HG02885 (cell line): ENCODE measurements at regions not wholly inside any gene's neighbourhood (a gene's known extent, or its start where the extent isn't known, plus 50 kb on each side); places are given as distances from the start of the nearest gene placed in this dataset.

Experiments used
- ATAC-seq: cut with Tn5 transposase; IDR thresholded peaks from one replicate; pipeline ENCODE4 v1.9.1; 2021; ENCODE audit warnings: mild to moderate bottlenecking; ENCODE audit not compliant: unreplicated experiment, poor library complexity

DNA sequence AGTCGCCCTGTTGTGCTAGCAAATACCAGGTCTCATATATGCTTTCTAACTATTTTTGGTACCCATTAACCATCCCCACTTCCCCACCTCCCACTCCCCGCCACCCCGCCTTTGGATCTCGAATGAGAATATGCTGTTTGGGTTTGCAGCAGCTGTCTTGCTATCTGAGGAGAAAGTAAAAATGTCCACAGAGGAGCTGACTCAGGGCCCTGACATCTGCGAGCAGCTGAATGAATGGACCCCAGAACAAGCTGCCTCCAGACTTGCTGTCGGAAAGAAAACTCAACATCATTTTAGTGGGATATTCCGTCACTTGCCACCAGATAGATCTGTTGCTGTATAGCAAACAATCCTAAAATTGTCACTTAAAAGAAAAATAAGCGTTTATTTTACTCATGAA, 103.7 kb downstream of the LINC00237 start:
- no peak for ATAC-seq

- no peak for ATAC-seq
Measured at GRCh38 chr20:20993372-20993771, 112.8 kb downstream of the LINC00237 start.

DNA sequence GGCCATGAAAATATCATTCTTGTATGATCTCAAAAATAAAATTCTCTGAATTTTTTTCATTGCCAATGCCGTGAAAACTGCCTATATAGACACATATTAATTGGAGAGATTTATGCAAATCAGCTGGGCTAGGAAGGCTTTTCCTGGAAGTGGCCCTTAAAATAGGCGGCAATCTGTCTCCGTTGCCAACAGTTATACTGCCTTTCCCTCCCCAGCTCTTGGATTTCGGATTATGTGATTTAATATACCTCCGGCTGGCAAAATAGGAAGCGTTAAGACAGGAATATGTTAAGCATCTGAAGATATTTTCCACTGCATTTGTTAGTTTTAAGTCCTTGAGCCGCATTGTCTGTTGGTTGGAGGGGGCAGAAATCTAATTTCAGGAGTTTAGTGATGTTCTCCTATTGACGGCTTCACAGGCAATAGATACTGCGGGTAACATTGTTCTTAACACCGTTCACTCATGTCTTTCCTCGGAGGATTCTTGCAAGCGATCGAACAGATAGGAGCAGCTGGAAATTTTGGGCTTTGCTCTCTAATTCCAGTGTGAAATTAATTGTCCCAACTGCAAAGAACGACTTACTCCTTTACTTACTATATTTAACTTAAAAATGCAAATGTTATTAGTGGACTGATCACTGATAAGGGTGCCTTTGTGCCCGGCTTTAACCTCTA, 113.3 kb downstream of the LINC00237 start:
- no peak for ATAC-seq

GRCh38 chr20:20992277-20992676, 113.9 kb downstream of the LINC00237 start:
- no peak for ATAC-seq

DNA sequence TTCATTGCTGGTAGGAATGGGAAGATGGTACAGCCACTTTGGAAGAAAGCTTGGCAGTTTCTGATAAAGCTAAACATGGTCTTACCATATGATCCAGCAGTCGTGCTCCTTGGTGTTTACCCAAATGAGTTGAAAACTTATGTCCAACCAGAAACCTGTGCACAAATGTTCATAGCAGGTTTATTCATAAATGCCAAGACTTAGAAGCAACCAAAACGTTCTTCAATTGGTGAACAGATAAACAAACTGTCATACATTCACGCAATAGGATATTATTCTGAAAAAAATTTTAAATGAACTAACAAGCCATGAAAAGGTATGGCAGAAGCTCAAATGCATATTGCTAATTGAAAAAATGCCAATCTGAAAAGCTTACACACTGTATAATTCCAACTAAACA, 117.1 kb downstream of the LINC00237 start:
- ATAC-seq, result no peak

DNA sequence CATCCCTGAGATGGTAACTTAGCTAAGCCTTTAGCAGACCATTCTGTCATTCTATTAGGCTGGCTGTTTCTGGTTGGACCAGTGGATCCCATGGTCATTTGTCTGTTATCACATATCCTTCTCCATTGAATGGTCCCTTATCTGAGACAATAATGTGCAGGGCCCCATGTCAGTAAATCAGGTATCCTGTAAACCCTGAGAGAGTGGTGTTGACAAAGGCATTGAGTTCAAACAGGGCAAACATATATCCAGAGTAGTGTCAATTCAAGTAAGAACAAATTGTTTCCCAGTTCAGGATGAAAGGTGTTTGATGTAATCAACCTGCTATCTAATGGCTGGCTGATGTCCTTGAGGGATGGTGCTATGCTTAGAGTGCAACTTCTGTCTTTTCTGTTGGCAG, 126.2 kb downstream of the LINC00237 start:
- no peak for ATAC-seq

DNA sequence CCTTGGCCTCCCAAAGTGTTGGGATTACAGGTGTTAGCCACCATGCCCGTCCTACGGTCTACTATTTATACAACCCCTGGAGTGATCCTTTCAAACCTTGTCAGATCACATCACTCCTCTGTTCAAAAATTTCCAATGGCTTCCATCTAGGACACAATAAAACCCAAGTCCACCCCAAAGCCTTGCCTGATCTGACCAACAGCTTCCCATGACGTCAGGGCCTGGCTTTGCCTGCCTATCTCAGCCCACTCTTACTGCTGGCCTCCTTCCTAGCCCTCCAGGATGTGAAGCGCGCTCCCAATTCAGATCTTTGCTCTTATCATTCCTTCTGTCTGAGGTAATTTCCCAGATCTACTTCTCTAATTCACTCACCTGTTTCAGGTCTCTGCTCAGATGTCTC, 128.4 kb downstream of the LINC00237 start:
- ATAC-seq, result no peak

- ATAC-seq, result no peak
Measured at GRCh38 chr20:20972490-20972889, 133.7 kb downstream of the LINC00237 start.

GRCh38 chr20:20971810-20972209, 134.3 kb downstream of the LINC00237 start:
- ATAC-seq, result no peak

DNA sequence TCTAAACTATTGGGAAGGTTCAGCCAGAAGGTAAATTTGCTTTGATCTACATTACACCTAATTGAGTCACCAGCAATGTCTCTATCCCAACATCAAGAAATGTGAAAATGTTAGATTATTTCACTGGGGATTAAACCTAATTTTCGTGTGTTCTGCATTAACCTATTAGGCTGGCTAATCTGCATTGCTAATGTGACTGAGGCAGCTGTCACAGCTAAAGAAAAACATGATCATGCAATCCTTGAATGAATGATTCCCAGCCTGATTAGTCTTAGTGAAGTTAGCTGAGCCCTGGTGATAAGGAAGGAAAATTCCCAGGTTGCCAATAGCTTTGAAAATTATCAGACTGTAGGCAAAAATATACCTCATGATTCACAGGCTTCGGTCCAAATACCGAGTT, 135.3 kb downstream of the LINC00237 start:
- no peak for ATAC-seq

DNA sequence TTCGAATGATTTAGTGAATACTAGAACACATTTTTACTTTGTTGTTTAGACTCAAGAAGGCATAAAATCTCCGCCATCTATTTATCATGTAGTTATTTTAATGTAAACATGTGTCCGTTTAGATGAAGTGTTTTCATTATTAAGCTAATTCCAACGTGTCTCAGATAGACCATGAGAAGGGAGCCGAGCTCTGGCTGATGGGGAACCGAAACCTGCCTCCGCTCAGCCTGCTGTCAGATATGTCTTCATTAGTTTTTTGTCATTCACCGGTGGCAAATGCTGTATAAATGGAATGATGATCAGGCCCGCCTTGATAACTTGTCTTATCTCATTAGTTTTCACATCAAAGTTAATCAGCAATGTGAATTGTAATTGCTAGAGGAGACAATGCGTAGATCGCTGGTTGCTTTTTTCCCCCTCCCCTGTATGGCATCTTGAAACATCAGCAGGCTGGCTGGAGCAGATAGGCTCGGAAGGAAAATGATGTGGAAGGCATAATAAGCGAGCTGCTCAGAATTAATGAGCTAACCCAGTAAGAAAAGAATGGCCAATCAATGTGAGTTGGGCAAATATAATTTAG, 136.4 kb downstream of the LINC00237 start:
- no peak for ATAC-seq

DNA sequence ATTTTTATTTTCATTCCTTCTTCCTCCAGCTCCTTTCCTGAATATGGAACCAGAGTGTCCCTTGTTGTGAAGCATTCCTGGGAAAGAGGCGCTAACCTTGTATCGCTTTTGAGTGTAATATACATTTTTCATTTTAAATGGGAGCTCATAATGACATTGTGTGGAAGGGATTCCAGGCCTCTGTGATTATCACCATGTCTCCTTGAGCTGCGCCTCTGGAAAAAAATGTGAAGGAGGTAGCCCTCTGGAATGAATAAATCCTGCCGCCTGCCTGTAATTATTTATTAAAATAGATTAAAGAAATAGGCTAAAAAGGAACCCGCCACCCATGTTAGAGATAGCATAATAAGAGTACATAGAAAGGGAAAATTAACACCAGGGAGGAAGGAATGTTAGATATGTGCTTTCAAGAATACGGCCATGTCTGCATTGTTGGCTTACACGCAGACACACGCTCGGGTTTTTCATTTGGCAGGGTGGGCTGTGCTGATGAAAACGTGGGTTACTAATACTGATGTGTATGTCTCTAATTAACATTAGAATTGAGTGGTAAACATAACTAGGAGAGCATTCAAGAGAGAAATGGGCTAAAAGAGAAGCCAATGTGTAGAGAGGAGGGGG, 138.5 kb downstream of the LINC00237 start:
- ATAC-seq, result no peak

DNA sequence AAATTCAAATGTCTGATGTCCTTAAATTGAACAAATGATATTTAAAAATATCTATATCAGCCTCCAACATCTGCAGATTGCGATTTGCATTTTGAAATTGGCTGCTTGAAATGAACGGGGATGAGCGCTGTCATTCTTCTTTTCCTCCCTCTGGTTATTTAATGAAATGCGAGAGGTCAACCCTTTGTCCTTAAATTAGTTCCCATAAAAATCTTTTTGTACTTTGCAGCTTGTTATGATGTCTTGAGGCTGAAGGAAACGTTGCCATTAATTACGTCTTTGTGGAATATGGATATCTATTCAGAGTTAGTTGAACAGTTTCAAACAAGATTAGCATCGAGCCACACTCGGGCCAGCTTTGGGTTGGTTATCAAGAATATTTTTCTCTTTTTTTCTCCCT, 140.0 kb downstream of the LINC00237 start:
- no peak for ATAC-seq

DNA sequence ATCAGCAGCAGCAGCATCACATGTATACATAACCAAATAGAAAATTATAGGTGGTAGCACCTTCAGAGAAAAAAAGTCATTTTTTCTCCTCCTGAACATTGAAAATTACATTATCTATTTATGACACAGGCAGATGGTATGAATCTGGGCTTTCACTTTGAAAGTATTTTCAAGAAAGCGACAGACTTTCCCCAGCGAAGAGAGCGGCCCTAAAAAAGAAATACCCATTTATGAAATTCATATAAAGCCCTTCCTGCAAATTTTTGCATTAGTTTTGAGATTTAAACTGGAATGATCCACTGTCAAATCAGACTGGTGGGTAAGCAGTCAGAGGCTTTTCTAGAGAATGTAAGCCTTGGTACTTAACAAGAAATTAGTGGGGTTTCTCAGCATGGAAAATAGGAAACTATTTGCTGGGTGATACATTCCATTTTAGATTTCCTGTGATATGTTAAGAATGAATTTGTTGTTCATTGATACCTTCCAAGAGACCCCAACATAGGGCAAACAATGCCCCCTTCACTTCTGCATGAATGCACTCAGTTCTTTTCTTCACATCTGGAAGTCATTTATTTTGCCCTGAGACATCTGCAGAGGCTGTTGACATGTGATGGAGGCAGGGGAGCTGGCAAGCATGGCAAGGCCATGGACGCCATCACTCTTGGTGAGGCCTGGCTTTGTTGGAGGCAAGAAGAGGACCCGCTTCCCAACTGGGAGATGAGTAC, 147.0 kb downstream of the LINC00237 start:
- ATAC-seq, result no peak

GRCh38 chr20:20956513-20956931, 149.6 kb downstream of the LINC00237 start:
- ATAC-seq, result no peak

DNA sequence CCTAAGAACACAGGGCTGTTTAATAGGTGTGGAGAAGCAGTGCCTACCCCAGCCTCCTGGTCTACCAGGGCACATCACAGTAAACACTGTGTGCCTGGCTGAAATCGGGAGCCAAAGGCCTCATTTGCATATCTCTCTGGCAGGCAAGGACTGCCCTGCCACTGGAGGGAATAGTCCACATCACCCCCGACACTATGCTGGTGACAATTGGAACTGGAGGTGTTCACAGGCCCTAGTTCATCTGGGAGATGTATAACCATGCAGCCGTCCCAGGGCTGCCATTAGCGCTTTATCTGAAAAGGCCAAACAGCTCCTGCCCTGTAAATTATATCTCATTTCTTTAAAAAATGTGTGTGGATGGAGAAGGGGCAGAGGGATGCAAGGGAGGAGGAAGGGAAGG, 150.3 kb downstream of the LINC00237 start:
- ATAC-seq, result no peak

- ATAC-seq, result no peak
Measured at GRCh38 chr20:20953738-20954618, 152.2 kb downstream of the LINC00237 start.

GRCh38 chr20:20950620-20951019, 155.5 kb downstream of the LINC00237 start:
- ATAC-seq, result no peak

DNA sequence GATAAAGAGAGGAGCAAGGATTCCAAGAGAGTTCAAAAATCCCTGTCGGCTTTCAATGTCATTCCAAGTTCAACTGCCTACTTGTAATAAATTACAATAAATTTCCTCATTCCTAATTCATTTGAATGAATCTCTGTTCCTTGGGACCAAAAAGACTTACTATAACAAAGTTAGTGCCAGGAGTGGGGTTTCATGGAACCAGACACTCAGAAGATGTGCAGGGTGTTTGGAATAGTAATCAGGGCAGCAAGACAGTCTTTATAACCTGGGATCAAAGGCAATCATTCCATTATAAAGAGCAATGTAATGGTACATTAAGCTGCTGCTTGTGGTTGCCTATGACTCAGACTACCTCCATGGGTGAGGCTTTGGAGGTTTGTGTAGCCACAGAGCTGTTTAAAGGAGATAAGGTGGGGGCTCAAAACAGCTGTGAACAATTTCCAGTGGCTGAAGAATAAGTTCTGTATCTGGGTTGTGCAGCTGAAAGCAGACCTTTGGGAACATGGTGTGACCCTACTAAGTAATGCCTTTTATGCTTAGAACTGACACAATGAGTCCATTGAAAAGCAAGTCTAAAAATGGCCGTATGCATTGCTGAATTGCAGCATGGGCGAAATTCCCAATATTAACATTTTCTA, 159.9 kb downstream of the LINC00237 start:
- ATAC-seq, result no peak

- no peak for ATAC-seq
Measured at GRCh38 chr20:20941468-20941889, 164.7 kb downstream of the LINC00237 start.
